GM21786 (cell line): ENCODE measurements at regions not wholly inside any gene's neighbourhood (a gene's known extent, or its start where the extent isn't known, plus 50 kb on each side); places are given as distances from the start of the nearest gene placed in this dataset.

Experiments
- ATAC-seq: cut with Tn5 transposase; IDR thresholded peaks from one replicate; pipeline ENCODE4 v1.9.1; 2021; ENCODE audit not compliant: unreplicated experiment

DNA sequence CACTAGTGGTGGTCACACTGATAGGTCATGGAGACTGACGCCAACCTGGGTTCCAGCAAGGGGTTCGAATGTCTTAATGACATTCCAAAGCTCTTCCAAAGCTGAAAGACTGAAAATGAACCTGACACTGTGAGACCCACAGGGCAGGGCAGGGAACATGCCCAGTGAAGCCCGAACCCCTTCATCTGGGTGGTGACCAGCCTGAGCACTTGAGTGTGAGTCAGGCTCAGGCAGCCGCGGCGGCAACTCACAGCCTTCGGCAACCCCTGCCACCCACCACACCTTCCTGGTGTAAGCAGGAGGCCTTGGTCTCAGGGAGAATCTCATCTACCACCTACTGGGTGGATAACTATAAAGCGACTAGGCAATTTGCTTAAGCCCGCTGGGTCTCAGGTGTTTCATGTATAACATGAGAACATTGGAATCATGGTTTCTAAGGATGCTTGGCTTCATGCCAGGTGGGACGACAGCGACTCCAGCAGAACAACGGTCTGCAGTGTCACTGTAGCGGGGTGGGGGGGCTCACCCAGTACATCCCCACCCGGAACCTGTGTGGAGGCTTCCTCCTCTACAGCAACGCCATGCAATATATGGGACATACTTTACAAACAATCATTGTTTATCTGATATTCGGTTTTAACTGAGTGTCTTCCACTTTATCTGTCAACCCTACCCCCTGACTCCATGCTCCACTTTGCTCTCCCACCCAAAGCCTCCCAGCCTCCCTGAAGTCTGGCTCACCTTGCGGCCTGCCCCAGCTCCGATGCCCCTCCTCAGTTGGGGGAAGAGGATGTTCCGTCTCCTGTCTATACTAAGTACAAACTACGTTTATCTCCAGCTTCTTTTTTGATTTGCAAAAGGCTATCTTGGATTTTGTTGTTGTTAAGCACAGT, 125.0 kb upstream of the MEF2A start:
- no peak for ATAC-seq

DNA sequence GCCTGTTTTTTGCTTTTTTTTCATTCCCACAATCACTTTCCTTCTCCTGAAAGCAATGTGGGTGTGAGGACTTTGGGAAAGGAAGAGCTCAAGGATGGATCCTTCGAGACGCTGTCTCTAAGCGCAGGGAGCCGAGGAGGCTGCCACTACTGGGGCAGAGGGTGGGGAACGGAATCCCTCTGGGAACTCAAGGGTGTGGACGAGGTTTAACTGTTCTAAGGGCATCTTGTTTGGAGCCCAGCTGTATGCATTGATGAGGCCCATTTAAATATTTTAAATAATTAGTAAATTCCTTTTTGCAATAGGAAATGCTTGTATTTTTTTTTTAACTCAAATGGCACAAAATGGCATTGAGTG, 124.4 kb upstream of the MEF2A start:
- no peak for ATAC-seq

DNA sequence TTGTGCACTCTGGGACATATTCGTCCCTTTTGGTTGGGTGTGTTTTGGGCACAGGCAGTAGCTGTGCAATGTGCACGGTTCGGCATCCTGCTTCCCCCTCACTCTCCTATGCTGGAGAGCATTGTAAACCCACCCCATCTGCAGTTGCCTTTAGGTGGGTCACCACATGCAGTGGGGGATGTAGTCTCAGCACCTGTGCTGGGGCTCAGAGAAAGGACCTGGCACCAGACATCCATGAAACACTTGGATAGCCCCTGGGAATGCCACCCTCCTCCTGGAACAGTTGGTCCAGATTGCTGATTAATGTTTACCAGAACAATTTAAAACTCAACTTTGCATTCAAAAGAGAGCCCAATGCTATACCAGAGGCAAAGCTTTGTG, 123.9 kb upstream of the MEF2A start:
- no peak for ATAC-seq

DNA sequence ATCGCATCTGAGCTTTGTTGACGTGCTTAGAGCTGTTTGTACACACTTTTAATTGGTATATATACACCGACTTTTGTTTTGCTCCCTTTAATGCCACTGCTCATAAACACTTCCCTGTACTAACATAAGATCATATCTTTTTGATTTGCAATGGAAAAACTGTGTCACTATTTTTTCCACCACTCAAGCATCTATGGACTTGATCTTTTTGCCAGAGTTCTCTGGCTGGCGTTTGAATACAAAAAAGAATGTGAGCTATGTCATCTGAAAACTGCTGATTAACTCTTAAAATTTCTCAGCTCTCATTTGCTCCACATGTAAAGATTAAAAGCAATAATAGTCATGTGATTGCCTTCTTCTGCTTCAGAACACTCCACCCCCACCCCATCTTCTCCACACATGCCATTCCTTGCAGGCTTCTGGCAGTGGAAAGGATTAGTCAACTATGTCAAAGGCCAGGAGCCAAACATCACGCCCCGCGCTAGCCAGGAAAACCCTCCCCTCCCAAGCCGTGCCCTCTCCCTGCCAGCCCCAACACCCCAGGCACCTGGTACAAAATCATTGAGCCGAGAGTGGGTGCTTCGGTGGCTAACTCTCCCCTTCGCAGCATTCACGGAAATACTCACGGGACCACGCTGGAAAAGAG, 123.4 kb upstream of the MEF2A start:
- no peak for ATAC-seq

DNA sequence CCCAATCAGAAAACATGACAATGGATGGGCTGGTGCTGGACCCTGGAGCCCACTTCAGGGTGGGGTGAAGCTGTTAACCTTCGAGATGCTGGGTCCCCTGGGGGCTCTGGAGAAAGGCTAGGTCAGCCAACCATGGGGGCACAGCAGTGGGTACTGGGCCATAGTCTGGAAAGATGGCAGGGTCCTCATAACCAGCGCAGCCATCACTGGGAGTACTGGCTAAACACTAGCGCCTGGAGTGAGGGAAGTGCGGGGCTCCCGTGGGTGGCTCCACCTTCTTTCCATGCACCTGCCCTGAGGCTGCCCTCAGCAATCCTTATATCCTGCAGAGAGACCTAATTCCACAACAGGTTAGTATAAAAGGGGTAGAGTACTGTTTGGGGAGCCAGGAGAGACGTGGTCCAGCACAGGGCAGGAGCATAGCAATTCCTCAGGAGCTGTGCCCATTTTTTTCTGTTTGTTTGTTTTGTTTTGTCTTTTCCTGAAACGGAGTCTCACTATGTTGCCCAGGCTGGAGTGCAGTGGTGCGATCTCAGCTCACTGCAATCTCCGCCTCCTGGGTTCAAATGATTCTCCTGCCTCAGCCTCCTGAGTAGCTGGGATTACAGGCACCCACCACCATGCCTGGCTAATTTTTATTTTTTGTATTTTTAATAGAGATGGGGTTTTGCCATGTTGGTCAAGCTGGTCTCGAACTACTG, 122.6 kb upstream of the MEF2A start:
- no peak for ATAC-seq

DNA sequence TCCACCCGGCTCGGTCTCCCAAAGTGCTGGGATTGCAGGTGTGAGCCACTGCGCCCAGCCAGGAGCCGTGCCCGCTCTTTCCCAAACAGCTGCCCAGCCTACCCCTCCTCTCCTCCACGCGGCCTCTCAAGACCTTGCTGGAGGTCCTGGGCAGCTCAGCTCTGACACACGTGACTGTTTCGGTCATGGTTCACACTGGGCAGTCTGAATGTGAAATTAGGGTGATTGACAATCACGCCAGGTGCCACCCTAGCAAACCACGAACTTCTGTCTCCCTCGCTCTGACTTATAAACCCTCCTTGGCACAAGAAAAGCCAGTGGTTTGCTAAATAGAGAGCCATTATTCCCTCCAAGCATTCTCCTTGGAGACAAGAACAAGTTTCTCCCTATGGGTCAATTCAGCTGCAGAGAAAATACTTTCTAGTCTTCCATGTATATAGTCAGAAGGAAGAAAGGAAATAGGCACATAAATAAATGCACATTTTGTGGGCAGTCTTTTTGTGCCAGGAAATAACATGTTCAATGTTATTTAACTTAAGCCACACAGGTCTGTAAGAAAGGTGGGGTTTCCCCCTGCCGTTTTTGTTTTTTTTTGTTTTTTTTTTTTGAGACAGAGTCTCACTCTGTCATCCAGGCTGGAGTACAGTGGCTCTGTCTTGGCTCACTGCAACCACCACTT, 121.9 kb upstream of the MEF2A start:
- no peak for ATAC-seq

DNA sequence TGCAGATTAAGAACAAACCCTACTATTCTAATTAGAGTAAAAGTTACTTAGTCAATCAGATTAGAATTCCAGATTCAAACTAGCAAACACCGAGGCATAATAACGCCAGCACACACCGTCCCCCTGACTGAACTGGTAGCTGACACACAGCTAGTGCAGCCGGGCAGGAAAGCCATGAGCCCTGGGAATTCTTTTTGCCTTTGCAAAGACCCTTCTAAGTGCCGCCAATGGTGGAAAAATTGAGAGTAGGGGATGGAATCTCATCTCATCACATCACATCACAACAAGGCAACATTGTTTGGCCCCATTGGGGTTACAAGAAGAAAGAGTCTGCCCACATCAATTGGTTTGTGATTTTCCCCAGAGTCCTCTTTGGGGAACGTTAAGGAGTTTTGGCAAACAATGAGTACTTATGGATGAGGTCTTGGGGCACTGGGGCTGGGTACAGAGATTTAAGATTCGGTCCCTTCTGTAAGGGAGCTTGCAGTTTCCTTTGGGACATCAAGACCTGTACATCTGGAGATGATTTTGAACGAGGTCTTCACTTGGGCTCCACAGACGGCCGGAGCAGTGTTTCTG, 120.4 kb upstream of the MEF2A start:
- no peak for ATAC-seq

DNA sequence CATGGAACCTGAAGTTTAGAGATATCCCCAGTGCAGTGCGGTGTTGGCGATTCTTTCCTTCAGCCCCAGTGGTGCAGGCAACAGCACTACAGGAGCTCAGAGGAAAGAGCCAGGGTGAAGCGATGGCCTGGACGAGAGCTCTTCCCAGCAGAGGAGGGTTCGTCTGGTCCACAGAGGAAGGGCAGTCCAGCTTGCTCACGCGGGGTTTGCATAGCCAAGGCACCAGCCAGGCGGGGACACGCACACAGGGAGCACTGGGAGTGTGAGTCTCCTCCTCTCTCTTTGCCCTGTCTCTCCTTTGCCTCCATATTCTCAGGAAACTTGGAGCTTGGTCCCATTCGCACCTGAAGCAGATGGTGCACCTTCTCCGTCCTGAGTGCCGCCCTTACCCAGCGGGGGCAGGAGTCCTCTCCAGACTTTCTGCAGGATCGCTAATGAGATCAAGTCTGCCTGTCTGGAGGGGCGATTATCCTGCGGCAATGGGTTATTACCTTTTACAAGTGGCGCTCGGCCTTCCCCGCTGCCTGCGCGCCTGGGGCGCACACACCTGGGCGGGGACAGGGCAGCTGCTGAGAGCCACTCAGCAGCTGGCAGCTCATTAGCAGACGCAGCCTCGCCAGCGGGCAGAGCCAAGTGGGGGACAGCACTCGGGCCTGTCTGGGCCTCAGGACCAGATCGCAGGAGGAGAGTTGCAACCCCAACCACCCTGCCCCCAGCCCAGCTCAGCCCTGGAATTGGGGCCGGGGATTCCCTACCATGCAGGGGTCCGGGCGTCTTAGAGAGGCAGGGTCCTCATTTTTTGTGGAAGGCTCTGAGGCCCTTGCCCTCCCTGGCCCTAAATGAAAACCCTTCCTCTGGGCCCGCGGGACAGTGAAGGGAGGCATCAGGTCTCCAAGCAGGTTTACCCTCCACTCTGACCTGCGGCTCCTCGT, 119.0 kb upstream of the MEF2A start:
- ATAC-seq = no peak

DNA sequence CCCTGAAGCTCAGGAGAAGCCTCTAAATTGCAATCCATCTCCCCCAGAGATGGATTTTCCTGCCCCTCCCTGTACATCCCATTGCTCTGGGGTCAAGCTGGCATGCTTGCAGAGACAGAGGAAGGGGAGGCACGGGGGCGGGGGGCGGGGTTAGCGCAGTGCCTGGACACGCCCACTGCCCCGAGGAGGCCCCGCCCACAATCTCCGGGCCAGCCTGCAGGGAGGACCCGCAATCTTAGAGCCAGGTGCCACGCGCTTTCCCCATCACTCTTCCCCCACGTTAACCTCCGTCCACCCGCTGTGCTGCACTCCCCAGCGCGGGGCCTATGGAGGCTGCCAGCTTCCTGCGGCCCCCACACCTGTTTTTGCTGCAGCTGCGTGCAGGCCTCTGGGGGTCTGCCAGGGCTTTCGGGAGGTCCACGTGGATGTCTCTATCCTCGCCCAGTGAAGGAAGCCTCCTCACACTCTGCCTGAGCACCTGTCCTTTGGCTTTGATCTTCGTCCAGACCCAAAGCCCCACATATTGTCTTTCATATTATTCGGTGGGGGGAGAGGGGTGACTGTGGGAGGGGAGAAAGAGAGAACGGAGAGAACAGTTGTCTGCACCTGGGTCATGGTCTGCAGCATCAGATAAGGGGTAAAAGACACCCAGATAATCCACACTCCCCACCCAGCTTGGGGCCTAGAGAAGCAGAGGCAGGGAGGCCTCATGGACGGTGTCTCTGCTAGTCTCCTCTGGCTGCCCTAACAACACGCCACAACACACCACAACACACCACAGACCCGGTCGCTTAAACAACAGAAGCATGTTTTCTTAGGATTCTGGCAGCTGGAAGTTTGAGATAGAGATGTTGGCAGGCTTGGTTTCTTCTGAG, 118.0 kb upstream of the MEF2A start:
- ATAC-seq = no peak

DNA sequence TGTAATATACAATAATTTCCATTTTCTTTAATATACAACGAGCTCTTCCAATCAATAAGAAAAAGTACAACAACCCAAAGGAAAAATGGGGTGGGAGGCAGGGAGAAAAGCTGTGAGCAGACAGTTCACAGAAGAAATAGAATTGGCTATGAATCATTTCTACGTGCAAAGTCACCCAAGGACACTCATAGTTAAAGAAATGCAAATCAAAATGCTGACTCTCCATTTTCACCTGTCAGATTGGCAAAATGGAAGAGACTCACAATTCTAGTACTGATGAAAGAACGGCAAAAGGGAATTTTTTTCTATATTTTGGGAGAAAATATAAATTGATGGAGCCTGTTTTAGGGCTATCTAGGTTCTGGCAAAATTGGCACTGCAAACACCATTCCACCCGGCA, 116.3 kb upstream of the MEF2A start:
- no peak for ATAC-seq

DNA sequence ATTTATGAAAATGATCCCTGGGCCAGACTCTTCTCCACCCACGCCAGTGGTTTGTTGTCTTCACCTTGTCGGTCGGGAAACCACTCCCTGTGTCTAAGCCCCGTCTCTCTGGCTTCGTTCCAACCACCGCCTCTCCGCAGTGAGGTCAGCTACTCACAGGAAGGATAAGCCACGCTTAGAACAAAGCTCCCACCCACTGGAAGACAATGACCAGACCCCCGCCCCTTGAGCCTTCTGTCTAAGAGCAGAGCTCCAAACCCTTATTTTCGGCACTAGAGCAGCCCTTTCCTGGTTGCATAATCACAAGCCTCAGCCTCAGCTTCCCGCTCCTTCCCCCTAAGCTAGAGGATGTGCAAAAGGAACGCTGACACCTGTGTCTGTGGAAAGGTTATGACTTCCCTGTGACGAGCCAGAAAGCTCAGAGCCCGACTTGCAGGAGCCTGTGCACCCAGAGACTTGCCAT, 114.9 kb upstream of the MEF2A start:
- ATAC-seq = peak; percentile 28

DNA sequence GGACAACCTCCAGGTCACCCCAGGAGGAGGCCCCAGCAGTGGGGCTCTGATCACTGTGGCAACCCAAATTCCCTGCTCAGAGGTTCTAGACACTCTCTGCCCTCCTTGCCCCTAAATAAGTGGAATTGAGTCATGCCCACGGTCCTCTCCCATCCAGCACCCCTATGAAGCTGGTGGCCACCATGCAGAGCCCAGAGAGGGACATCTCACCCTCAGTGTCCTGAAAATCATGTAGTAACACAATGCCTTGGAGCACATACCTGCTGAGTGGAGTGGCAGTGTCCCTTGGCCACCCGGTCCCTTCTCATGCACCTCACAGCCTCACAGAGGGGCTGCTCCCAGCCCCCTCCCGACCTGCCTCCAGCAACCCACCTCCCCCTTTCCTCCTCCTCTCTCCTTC, 114.3 kb upstream of the MEF2A start:
- ATAC-seq = no peak

DNA sequence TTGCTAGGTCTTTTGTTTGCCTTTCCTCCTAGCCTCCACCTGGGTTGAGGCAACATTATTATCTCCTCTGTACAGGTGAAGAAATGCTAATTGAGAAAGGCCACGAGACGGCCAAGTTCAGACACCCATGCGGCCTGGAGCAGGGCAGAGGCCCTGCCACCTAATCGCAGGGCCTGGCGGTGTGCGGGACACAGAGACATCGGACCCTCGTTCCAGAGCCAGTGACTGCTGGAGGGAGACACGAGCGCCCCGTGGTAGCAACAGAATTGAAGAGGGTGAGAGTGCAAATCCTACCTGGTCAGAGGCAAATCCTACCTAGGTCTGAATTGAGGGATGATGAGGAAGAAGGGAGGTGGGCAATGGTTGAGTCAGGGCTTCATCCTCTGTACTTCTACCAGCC, 113.8 kb upstream of the MEF2A start:
- ATAC-seq = no peak

DNA sequence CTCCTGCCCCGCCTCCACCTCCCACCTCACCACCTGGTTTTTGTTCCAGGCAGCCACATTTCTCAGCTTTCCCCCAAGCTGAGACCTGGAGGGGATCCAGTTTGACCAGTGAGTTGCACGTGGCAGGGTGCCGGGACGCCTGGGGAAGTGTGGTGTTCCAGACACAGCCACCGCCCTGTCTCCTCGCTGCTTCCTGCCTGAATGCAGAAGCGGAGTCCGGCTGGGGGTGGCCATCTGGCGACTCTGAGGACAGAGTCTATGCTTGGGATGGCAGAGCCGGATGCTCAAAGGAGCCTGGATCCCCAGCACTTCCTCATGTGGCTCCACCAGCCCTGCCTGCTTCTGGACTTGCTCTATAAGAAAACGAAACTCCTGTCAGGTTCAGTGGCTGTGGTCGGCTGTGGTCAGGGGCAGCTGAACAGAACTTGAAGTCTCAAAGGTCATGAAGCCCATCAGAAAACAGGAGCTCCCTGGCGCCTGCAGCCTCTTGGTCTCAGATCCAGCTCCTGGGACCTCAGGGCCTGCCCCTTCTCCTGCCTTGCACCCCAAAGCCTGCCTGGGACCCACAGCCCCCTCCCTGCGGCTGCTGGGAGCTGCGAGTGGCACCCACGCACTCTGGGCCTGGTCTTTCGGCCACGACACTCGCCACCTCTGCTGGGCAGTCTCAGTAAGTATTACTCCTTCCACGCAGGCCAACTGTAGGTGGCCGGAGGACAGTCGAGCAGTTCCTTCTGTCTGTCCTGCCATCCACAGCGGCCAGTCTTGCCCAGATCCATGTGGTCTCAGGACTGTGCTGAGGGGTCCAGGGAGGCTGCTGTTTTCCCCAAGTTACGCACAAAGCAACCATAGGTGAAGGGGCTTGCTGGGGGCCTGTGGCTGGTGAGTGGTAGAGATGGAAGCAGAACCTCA, 112.8 kb upstream of the MEF2A start:
- peak; percentile 87 for ATAC-seq

DNA sequence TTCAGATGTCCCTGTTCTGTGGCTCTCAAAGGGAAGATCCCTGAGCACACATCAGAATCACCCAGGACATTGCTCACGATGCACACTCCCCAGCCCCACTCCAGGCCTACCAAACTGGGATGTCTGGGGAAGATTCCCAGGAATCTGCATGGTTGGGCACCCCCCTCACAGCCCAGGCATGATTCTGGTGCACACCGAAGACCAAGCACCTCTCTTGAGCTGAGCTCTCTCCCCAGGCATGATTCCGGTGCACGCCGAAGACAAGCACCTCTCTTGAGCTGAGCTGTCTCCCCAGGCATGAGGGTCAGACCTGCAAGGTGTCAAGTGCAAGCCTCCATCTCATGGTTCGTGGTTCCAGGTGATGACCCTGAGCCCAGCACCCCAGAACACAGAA, 112.2 kb upstream of the MEF2A start:
- no peak for ATAC-seq

DNA sequence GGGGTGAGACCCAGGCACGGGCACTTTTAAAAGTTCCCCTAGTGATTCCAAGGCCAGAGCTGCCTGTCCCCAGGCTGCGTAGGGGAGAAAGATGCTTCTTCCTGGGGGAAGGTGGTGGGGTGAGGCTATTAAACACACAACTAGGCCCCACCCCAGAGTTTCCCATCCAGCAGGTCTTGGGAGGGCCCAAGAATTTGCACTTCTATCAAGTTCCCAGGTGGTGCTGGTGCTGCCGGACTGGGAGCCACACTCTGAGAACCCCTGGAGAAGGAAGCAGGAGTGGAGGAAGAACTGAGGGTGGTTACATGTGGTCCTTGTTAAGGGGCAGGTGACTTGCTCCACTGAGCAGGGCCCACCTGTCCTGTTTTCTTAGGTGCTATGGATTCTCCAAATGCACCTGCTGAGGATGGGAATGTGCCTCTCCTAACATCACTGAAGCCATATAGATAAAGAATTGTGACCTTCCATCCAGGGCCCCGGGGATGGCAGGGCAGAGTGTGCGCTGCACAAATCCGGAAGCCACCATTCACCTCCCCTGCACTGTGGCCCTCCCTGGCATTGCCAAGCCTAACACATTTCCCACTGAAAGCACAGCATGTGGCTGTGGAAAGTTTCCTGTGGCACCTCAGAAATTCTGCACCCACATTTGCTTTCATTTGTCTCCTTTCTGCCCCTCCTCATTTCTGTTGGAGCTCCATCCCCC, 111.5 kb upstream of the MEF2A start:
- no peak for ATAC-seq
